GM18907 (cell line): ENCODE measurements at regions not wholly inside any gene's neighbourhood (a gene's known extent, or its start where the extent isn't known, plus 50 kb on each side); places are given as distances from the start of the nearest gene placed in this dataset.
"Not testable (repeated sequence)": the region's sequence is repeated elsewhere in the genome, so short reads cannot be mapped to it uniquely, and the experiment has no call there.

Experiments used
- ATAC-seq: cut with Tn5 transposase; IDR thresholded peaks from one replicate; pipeline ENCODE4 v1.9.1; 2021; ENCODE audit warnings: mild to moderate bottlenecking, moderate library complexity; ENCODE audit not compliant: unreplicated experiment

GRCh38 chr12:131430158-131430742 lies 280.6 kb upstream of the SFSWAP start:
- no peak for ATAC-seq

- not testable (repeated sequence) for ATAC-seq
Measured at GRCh38 chr12:131431126-131431655, 279.7 kb upstream of the SFSWAP start.

- peak; percentile 84 for ATAC-seq
Measured at GRCh38 chr12:131432532-131433260, 278.2 kb upstream of the SFSWAP start.

- ATAC-seq: no peak
Measured at GRCh38 chr12:131434208-131435125, 276.4 kb upstream of the SFSWAP start.

- no peak for ATAC-seq
Measured at GRCh38 chr12:131436922-131437705, 273.8 kb upstream of the SFSWAP start.

- no peak for ATAC-seq
Measured at GRCh38 chr12:131437706-131438492, 273.0 kb upstream of the SFSWAP start.

- ATAC-seq: not testable (repeated sequence)
Measured at GRCh38 chr12:131438493-131438835, 272.4 kb upstream of the SFSWAP start.

- ATAC-seq: no peak
Measured at GRCh38 chr12:131438881-131439280, 272.0 kb upstream of the SFSWAP start.

GRCh38 chr12:131439752-131440151 lies 271.1 kb upstream of the SFSWAP start:
- not testable (repeated sequence) for ATAC-seq

- not testable (repeated sequence) for ATAC-seq
Measured at GRCh38 chr12:131440209-131441059, 270.5 kb upstream of the SFSWAP start.

- ATAC-seq: no peak
Measured at GRCh38 chr12:131441060-131441396, 269.9 kb upstream of the SFSWAP start.

GRCh38 chr12:131441638-131442336 lies 269.1 kb upstream of the SFSWAP start:
- ATAC-seq: no peak

- ATAC-seq: no peak
Measured at GRCh38 chr12:131442337-131442918, 268.5 kb upstream of the SFSWAP start.

- ATAC-seq: no peak
Measured at GRCh38 chr12:131443019-131444000, 267.6 kb upstream of the SFSWAP start.

- ATAC-seq: no peak
Measured at GRCh38 chr12:131444220-131445164, 266.4 kb upstream of the SFSWAP start.
